ENCODE measurements at regions not wholly inside any gene's neighbourhood (a gene's known extent, or its start where the extent isn't known, plus 50 kb on each side); places are given as distances from the start of the nearest gene placed in this dataset.

DNA sequence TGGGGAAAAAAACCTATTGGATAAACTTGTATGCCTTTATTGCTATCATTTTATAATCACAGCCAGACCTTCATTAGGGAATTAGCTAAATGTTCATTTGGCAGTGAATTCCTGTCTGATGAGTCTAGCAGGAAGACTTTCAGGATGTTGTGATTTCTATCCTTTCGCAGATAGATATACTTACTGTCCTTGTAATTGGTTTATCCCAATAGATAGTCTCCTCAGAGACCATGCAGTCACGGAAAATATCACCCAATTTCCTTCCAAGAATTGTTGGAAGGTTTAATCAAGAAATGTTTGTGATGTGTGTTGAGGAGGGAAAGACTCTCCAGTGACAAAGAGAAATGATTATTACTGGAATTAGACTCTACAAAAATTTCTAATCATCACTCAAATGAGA, 1937.9 kb upstream of the WWC1 start:
- no peak for TF ChIP-seq CTCF (IDR thresholded peaks at IDR 0.05)
- no peak for TF ChIP-seq POLR2A (IDR thresholded peaks at IDR 0.05)

Data from transverse colon (tissue), 3 donors.